ENCODE measurements at regions not wholly inside any gene's neighbourhood (a gene's known extent, or its start where the extent isn't known, plus 50 kb on each side); places are given as distances from the start of the nearest gene placed in this dataset.

DNA sequence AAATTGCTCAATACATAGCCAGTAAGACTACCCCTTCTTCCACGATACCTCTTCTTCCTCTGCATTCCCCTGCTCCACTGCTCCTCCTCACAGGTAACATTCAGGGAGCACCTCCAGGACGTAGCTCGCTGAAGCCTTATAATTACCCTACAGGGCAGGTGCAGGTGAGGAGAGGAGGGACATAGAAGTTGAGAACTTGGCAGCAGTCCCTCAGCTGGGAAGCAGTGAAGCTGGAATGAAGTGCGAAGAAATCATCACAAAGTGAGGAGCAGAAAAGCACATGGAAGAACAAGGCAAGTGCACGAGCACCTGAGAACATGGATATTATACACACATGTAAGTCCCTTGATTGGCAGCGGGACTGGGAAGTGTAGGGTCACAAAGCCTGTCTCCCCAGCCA, 118.2 kb downstream of the HSD17B3 start:
- DNase-seq (ENCODE audit: insufficient read length) (no peak), FAIRE-seq (no peak)
- TF ChIP-seq POLR2AphosphoS5 (IDR thresholded peaks at IDR 0.05; ENCODE audit: low read depth, low read length) (no peak), TAF1 (IDR thresholded peaks at IDR 0.05; ENCODE audit: borderline replicate concordance, low read depth, low read length) (no peak), POLR2A (IDR thresholded peaks at IDR 0.05; ENCODE audit: low read depth, low read length) (no peak)

DNA sequence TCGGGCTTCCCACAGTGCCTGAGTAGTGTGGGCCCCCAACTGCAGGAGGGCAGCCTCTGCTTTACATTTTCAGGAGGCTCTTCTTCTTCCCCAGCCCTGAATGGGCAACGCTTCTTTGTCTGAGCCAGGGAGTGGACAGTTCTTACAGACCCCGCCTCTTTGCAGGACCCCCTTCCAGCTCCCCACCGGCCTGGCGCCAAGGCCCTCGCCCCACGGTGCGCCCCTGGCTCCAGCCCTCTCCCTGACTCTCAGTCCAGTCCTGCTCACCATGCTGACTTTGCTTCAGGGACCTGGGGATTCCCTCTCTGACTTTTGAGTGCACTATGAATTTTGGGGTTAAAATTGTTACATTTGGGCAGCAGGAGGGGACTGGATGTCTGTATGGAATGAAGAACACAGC, 123.8 kb downstream of the HSD17B3 start:
- FAIRE-seq = no peak
- TF ChIP-seq POLR2A (IDR thresholded peaks at IDR 0.05; ENCODE audit: low read depth, low read length) = no peak
- no peak for TF ChIP-seq POLR2AphosphoS5 (IDR thresholded peaks at IDR 0.05; ENCODE audit: low read depth, low read length)
- TF ChIP-seq TAF1 (IDR thresholded peaks at IDR 0.05; ENCODE audit: borderline replicate concordance, low read depth, low read length) = no peak
- DNase-seq (ENCODE audit: insufficient read length) = no peak

DNA sequence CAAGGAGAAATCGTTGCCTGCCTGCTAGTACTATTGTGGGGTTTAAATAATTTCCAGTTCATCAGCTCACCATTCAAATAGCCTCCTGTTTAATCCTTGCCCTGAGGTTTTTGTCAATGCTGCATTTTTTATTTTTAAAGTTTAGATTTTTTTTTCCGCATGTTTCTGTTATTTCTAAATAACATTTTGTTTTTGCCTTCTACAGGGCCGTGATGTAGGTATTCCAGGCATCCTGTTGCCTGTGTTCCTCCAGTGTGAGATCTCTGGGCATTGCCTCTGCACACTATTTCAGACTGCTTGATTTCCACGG, 124.3 kb downstream of the HSD17B3 start:
- DNase-seq (ENCODE audit: insufficient read length) (no peak), FAIRE-seq (no peak)
- TF ChIP-seq POLR2A (IDR thresholded peaks at IDR 0.05; ENCODE audit: low read depth, low read length) (no peak), TAF1 (IDR thresholded peaks at IDR 0.05; ENCODE audit: borderline replicate concordance, low read depth, low read length) (no peak), POLR2AphosphoS5 (IDR thresholded peaks at IDR 0.05; ENCODE audit: low read depth, low read length) (no peak)

DNA sequence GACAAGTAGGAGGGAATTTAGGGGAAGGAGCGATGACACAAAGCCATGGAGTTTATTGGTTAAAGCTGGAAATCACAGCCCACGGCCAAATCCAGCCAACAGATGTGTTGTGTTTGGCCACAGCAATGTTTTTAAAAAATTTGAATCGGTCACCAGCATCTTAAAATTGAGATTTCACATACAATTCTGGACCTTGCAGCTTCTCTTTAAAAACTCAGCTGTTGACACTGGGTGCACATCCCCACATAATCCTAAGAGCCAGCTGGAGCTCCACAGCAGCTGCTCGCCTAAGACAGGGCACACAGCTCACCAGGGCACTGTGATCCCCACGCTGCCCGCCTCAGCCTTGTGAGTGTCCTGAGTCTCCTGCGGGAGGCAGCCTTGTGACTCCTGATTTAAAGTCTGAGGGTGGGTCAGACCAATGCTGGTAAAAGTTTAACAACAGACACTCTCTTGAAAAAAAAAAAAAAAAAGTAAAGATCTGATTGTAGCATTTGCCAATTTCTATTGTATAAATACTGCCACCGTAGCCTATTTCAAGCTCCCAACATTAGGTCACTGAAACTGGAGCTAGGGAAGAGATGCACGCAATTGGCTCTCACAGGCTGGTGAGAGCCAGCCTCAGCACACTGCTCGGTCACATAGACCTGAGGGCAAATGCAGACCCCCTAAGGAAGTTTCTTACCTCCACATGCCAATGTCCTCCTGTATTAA, 124.8 kb downstream of the HSD17B3 start:
- FAIRE-seq = no peak
- TF ChIP-seq POLR2A (IDR thresholded peaks at IDR 0.05; ENCODE audit: low read depth, low read length) (no peak), POLR2AphosphoS5 (IDR thresholded peaks at IDR 0.05; ENCODE audit: low read depth, low read length) (no peak), TAF1 (IDR thresholded peaks at IDR 0.05; ENCODE audit: borderline replicate concordance, low read depth, low read length) (no peak)
- no peak for DNase-seq (ENCODE audit: insufficient read length)

DNA sequence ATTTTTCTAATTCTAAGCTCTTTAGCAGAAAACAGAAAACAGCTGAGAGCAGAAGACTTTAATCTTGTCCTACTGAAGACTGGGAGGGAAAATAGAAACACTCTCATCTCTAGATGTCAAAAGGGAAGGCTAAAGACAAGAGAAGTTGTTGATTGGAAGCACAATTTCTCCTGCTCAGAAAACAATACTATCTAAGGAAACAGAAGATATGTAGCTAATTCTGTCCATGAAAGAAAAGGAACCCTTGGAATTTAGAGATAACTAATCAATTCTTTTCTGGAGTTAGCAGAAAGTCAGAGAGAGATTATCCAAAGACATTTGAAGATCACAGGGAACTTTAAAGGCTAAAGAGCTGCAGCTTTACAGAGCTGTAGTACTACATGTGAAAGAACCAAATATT, 126.2 kb downstream of the HSD17B3 start:
- no peak for TF ChIP-seq POLR2AphosphoS5 (IDR thresholded peaks at IDR 0.05; ENCODE audit: low read depth, low read length)
- TF ChIP-seq POLR2A (IDR thresholded peaks at IDR 0.05; ENCODE audit: low read depth, low read length) = no peak
- no peak for TF ChIP-seq TAF1 (IDR thresholded peaks at IDR 0.05; ENCODE audit: borderline replicate concordance, low read depth, low read length)
- DNase-seq (ENCODE audit: insufficient read length) = no peak
- no peak for FAIRE-seq

DNA sequence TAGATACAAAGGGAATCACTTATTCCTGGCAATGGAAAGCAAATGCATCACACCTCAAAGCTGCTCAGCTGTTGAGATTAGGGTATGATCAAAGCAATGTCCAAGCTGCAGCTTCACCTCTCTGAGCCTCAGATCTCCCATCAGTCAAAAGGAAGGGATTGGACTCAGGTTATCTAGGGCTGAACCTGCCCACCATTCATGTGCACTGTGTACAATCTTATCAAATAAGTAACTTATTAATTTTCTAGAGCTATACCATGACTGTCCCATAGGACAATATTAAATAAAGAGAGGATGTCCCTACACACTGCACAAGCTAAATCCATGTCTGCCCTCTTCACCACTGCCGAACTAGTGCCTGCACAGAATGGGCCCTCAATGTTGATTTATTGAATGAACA, 127.0 kb downstream of the HSD17B3 start:
- no peak for FAIRE-seq
- DNase-seq (ENCODE audit: insufficient read length) = no peak
- TF ChIP-seq POLR2AphosphoS5 (IDR thresholded peaks at IDR 0.05; ENCODE audit: low read depth, low read length) (no peak), TAF1 (IDR thresholded peaks at IDR 0.05; ENCODE audit: borderline replicate concordance, low read depth, low read length) (no peak), POLR2A (IDR thresholded peaks at IDR 0.05; ENCODE audit: low read depth, low read length) (no peak)

DNA sequence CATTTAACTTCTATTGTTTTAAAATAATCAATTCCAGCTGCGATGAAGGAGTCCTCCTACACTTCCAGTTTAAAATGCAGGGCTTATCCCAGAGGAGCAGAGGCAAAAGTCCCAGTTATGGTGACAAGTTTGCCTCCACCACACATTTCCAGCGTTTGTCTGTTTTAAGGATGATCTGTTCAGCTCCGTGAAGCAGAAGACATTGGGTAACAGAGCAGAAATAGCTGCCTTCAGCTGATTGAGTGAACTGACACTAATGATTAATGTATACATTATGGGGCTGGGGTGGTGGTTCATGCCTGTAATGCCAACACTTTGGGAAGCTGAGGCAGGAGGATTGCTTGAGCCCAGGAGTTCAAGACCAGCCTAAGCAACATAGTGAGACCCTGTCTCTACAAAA, 127.6 kb downstream of the HSD17B3 start:
- DNase-seq (ENCODE audit: insufficient read length) = no peak
- FAIRE-seq = no peak
- TF ChIP-seq POLR2AphosphoS5 (IDR thresholded peaks at IDR 0.05; ENCODE audit: low read depth, low read length) = no peak
- TF ChIP-seq TAF1 (IDR thresholded peaks at IDR 0.05; ENCODE audit: borderline replicate concordance, low read depth, low read length) = no peak
- TF ChIP-seq POLR2A (IDR thresholded peaks at IDR 0.05; ENCODE audit: low read depth, low read length) = no peak

DNA sequence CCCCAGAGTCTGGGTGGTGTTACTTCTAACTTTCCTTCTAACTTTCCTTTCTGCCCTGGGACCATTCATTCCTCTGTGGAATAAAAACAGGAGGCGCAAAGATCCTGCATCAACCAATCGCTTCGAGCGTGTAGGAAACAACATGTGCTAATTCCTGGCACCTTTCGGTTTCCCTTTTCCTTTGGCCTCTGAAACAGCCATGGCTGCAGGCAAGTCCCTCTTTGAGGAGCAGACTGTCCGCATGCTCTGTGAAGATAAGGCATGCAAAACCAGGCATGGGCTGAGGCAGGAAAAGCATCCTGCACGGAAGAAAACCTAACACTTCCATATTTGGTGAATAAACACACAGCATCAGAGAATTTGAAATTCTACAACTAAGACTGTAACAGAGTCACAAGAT, 128.3 kb downstream of the HSD17B3 start:
- FAIRE-seq = no peak
- TF ChIP-seq POLR2AphosphoS5 (IDR thresholded peaks at IDR 0.05; ENCODE audit: low read depth, low read length) = no peak
- no peak for TF ChIP-seq TAF1 (IDR thresholded peaks at IDR 0.05; ENCODE audit: borderline replicate concordance, low read depth, low read length)
- TF ChIP-seq POLR2A (IDR thresholded peaks at IDR 0.05; ENCODE audit: low read depth, low read length) = no peak
- no peak for DNase-seq (ENCODE audit: insufficient read length)

DNA sequence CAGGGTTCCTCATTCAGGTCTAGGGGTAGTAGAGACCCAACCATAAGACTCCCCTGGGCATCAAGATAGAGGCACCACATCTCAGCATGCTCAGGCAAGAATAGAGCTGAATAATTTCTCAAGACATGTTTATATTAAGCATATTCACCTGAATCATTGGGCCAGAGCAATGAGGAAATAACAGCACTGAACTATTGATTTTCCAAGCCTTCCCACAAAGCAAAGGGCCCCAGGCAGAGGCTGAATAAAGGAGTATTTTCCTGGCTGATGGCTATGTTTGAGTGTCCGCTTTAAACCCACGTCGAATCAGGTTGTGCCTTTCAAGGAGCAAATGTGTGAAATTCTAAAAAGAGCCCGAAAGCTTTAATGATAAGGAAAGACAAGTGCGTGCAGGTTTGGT, 129.2 kb downstream of the HSD17B3 start:
- TF ChIP-seq POLR2AphosphoS5 (IDR thresholded peaks at IDR 0.05; ENCODE audit: low read depth, low read length) (no peak), TAF1 (IDR thresholded peaks at IDR 0.05; ENCODE audit: borderline replicate concordance, low read depth, low read length) (no peak), POLR2A (IDR thresholded peaks at IDR 0.05; ENCODE audit: low read depth, low read length) (no peak)
- no peak for DNase-seq (ENCODE audit: insufficient read length)
- FAIRE-seq = no peak

DNA sequence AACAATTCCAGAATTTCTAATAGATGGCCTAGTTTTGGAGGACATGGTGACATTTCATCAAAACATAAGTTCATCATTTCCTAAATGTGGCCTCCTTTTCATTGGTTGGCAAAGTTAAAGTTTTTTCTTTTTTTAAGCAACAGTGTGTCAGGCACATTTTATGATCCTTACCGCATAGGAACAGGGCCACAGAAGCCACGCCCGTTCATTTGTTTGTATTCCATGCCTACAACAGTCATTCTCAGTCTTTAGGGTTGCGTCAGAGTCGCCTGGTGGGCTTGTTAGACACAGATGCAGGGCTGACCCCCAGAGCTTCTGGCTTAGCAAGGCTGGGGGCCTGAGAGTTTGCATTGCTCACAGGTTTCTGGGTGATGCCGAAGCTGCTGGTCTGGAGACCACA, 130.2 kb downstream of the HSD17B3 start:
- DNase-seq (ENCODE audit: insufficient read length) = no peak
- FAIRE-seq = no peak

DNA sequence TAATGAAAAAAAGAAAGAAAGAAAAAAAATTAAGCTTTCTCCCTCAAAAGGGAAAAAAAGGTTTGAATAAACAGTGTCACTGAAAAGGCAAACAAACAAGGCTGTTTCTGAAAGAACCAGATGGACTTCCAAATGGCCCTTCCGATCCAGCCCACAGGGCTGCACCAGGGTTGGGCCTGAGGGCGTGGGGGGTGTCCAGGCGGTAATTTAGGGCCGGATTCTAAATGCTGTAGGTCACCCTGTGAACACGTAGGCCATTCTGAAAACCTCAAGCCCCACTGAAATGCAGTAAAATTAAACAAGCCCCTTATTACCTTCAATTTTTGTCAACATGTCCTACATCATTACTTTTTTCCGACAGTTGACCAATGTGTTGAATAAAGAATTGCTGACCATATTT, 132.1 kb downstream of the HSD17B3 start:
- TF ChIP-seq POLR2A (IDR thresholded peaks at IDR 0.05; ENCODE audit: low read depth, low read length) (no peak), TAF1 (IDR thresholded peaks at IDR 0.05; ENCODE audit: borderline replicate concordance, low read depth, low read length) (no peak), POLR2AphosphoS5 (IDR thresholded peaks at IDR 0.05; ENCODE audit: low read depth, low read length) (no peak)
- FAIRE-seq (no peak), DNase-seq (ENCODE audit: insufficient read length) (no peak)

More for the DNA sequence above, 130.2 kb downstream of the HSD17B3 start:
- TF ChIP-seq POLR2A (IDR thresholded peaks at IDR 0.05; ENCODE audit: low read depth, low read length) (no peak), TAF1 (IDR thresholded peaks at IDR 0.05; ENCODE audit: borderline replicate concordance, low read depth, low read length) (no peak), POLR2AphosphoS5 (IDR thresholded peaks at IDR 0.05; ENCODE audit: low read depth, low read length) (no peak)

DNA sequence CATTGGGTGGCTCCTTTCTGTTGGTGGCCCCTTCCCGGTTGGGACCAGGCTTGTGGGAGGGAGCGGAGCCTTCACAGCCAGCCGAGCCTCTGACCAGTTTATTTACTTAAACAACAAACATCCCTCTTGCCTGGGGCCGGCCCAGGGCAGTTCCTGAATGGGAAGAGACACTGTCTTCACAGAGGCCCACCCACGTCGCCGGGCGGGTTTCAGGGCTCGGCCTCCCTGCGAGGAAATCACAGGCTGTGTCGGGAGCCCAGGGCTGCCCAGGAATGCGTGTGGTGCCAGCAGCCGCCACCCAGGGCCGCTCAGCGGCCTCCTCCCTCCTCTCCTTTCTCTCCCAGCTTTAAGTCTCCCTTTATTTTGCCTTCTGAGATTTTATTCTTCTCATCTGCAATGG, 132.5 kb downstream of the HSD17B3 start:
- DNase-seq (ENCODE audit: insufficient read length) = no peak

More for the DNA sequence above, 132.5 kb downstream of the HSD17B3 start:
- FAIRE-seq = no peak
- no peak for TF ChIP-seq POLR2A (IDR thresholded peaks at IDR 0.05; ENCODE audit: low read depth, low read length)
- no peak for TF ChIP-seq POLR2AphosphoS5 (IDR thresholded peaks at IDR 0.05; ENCODE audit: low read depth, low read length)
- TF ChIP-seq TAF1 (IDR thresholded peaks at IDR 0.05; ENCODE audit: borderline replicate concordance, low read depth, low read length) = no peak
